GM04504 (cell line): ENCODE measurements at regions not wholly inside any gene's neighbourhood (a gene's known extent, or its start where the extent isn't known, plus 50 kb on each side); places are given as distances from the start of the nearest gene placed in this dataset.

Experiments
- DNase-seq: peaks from one replicate; pipeline ENCODE4 v3.0.0-alpha.2; 2012; ENCODE audit warnings: low read depth

DNA sequence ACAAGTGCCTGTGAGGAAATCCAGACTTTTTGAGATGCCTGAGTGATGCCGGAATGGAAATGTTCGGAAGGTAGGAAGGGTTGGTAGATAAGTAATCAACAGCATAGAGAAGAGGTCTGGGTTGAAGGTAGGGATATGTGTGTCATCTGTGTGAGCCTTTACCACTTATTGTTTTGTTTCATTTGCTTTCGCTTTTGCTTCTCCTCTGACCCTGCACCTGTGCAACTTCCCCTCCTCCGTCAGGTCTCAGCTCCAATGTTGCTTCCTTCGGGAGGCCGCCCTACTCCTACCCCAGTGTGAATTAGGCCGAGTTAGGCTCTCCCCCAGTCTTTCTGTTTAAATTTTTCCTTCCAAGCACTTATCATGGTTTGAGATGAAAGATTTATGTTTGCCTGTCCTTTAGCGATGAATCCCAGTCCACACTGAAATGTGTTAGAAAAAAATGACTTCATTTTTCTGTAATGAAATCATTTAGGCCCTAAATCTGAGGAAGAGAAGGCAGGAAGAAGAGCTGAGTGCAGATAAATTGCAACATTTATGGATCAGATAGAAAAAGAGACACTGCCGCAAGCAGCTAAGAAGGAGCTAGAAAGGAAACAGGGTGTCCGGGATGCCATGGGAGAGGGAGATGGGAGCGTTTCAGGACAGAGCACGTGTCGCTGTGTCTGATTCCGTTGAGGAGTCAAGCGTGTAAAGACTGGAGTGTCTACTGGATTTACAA lies 139.6 kb upstream of the PELI1 start:
- DNase-seq: peak; percentile 53

DNA sequence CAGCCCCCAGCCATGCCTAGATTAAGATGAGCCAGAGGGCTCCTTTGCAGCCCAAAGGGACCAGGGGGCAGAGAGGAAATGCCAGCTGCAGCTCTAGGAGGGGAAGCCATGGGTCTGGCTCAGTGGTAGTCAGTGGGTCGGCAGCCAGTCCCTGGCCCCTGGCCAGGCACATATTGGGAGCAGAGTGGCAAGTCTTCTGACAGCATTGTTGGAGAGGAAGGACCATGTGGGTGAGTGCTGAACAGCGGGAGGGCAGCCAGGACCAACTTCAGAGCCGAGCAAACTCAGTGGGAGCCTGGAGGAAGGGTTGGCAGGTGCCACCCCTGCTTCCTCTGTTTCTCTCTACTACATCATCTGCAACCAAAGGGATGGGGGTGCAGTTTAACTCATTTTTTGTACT lies 140.5 kb upstream of the PELI1 start:
- DNase-seq: no peak

DNA sequence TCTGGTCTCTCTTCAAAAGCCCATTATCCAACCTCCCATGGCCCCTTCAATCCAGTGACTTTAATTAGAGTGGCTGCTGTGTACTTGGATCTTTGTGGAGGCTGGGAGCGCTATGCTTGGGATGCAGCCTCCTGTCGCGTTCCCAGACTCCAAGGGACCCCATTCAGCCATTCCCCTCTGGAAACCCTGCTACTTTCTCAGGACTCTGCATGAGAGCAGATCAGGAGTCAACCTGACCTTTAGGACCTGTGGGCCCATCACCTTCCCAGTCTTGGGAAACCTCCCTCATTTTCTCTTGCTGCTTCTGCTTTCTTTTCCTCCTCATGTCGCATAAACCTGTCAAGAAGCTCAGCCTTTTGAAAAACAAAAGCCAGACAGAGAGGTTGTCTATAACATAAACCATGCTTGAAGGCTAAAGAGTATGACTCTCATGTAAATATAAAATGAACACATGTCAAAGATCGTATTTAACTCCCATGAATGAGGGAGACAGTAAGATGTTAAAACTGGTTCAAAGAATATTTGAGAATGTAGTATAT lies 143.1 kb upstream of the PELI1 start:
- DNase-seq: no peak

DNA sequence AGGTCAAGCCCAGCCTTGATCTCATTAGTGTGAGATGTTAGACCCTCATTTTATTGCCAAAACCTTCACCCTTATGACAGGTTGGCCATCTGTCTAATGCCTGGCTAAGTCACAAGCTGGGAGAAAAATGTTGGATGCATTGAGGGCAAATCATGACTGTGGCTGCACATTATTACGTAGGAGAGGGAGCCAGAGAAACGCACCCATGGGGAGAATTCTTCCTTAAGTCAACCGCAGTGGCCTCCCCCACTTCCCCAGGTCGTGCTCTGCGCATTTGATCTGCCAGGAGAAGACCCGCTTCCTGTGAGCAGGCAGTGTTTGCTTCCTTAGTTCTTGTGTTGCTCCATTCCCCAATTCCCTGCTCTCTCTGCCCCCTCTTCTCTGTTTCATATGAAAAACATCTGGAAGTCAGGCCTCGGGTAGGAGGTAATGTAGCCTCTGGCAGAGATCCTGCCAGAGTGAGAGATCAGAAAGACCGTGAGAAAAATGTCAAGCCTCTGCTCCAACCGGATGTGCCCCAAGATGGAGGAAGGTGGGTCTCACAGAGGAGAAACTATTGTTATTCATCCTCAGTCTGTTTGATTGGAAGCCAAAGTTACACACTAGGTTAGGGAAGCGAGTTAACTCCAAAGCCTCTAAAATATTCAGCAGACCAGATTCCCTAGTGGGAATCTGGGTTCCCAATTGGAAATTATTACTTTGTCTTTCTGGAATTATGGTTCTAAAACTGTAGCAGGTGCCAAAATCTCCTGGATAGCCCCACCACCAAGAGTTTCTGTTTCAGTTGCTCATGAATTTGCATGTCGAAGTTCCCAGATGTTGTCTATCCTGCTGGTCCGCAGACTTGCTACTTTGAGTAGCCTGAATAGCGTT lies 144.3 kb upstream of the PELI1 start:
- peak; percentile 83 for DNase-seq

DNA sequence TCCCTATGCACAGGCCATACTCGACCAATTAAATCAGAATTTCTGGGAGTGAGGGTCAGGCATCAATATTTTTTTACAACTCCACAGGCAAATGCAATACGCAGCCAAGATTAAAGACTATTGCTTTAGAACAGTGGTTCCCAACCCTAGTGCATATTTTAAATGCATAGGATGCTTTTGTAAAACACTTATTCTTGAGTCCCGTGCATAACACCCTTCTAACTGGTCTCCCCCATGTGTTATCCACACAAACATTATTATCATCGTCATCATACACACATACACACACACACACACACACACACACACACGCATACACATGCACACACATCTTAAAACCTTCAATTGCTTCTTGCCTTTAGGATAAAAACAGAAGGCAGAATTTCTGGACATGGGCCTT lies 145.0 kb upstream of the PELI1 start:
- no peak for DNase-seq

DNA sequence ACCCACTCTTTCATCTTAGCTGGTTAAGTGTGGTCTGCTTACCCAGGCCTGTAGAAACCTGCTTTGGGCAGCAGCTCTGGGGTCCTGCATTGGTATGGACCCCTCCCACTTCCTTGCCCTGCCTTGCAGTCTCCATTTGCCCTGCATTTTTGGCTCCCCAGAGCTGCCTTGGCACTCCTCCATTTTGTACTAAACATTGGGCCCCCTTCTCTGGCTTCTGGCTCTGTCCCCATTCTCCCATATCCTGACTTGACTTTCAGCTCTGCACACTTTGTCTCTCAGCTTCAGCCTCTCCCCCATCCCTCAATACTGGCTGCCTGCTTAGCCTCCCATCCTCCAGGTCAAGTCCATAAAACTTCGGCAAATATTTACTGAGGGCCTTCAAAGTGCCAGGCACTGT lies 145.5 kb upstream of the PELI1 start:
- DNase-seq: no peak

DNA sequence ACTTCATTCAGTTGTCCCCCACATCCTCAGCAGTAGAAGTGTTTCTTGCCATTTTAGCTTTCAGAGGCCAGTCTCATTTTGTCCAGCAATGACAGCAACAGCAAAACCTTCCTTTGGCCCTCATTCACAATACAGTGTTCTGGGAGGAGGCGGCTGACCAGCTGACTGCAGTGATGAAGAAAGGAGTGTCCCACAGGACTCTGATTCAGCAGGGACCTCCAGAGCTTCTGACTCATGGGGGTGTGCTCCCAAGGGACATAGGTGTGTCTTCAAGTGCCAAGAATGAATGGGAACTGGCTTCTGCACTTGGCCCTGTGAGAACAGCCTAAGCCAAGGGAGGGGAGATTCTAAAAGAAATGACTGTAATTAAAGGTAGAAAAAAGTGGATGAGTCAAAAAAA lies 147.0 kb upstream of the PELI1 start:
- DNase-seq: peak; percentile 48

DNA sequence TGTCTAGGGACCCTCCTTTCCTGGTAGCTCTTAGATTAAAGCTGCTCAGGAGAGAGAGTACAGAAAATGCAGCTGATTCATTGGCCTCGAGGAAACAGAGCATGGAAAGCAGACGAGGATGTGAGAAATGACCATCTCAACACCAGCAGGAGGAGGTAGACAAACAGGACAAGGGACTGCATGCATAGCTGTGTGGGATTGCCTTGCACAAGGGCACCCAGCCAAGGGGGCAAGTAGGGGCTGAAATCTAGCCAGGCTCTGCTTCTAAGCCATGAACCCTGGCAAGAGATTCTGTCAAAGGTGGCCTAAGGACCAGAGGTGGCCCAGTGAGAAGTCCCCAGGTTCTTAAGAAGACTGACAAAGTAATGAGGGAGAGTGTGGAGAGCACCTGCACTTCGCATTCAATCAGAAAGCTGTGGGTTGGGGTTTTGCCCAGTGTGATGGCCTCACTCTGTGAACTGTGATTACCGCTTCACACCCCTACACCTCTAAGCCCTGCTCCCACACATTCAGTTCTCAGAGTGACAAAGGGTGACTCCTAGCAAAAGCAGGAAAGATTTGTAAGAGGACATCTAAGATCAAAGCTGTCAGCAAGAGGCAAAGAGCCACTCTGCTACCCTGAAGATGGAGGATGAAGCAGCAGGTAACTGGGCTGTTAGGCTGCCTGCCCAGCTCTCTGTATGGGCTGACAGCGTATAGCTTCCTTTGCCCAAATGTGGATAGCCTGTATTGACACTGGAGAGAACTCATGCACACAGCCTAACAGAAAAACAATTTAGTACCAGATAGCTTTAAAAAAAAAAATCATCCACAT lies 151.3 kb upstream of the PELI1 start:
- no peak for DNase-seq

DNA sequence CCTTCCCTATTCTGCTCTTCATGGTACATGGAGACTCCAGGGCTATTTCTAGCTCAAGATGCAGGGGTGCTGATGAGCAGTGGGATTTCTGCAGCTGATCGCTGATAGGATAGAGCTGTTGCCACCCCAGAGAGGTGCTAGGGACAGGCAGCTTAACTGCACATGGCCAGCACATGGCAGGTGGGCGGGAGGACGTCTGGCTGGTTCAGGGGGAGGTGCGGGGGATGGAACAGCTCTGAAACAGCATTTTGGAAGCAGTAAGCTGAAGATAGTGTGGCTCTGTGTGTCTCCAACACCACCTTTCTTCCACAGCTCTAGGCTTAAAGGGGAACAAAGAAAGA lies 151.9 kb upstream of the PELI1 start:
- DNase-seq: no peak

DNA sequence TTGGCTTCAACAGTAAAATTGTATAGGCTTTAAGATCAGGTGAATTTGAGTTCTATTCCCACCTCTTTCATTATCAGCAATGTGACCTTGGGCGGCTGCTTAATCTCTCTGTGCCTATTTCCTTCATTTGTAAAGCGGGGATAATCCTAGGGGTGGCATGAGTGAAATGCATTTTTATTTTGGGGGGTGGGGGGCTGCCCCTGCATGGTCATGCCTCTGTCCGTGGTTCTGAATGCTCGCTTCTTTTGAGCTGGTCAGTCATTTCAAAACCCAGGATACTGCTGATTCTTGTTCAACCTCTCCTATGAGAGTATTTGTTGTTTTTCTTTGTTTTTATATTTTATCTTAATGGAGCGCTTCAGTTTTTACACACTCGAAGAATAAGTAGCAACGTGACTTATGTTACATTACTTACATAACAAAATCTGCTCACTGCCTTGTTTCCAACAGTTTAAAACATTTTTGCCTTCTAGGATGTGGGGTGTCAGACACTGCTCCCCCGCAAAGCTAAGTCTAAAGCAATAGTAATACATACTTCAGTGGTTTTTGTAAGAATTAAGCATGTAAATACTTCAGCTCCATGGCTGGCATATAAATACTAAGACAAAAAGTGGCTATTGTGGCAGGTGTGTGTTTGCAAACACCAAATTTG lies 152.6 kb upstream of the PELI1 start:
- DNase-seq: no peak

DNA sequence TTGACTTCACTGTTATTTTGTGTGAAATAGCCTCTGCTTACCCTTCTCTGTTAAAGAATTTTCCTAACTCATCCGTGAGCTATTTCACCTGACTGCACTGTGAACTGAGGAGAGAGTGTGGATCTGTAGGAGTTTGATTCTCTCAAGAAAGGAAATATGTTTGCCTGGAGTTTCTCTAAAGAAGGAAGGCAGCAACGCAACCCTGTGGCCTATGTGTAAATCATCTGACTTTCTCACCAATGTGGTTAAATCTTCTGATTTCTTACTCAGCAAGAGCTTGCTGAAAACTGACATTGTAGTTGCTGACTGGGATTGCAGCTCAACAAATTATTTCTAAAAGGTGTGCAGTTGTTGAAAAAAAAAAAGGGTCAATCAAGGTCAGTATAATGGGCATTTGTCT lies 153.9 kb upstream of the PELI1 start:
- DNase-seq: no peak

DNA sequence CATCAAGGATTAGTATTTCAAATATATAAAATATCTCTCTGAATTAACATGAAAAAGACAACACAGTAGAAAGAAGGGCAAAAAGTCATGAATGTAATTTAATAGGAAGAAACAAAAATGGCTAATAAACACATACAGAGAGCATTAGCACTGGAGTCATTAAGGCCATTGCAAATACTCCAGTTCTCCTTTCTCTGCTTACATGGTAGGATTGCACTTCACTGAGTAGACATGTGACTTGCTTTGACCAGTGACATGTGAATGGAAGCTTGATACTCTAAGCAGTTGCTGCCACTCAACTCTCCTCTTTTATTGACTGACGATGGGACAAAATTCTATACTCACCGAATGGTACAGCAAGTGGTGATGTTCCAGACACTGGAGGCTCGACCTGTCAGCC lies 153.9 kb upstream of the LGALSL start:
- DNase-seq: no peak

DNA sequence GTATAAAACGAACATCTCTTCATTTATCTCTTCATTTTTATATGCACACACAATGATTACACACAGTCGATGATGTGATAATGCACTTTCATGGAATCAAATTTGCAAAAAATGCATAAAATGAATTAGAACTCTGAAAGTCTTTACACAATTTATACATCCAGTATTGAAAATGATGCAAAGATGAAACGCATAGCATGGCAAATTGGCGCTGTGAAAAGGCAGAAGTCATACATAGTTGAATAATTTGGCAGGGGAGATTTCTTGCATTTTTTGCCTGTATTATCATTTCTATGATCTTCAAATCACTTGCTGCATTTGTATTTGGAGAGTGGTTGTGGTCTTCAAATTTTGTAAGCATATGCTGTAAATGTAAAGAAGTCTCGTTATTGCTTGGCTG lies 150.7 kb upstream of the LGALSL start:
- DNase-seq: no peak

DNA sequence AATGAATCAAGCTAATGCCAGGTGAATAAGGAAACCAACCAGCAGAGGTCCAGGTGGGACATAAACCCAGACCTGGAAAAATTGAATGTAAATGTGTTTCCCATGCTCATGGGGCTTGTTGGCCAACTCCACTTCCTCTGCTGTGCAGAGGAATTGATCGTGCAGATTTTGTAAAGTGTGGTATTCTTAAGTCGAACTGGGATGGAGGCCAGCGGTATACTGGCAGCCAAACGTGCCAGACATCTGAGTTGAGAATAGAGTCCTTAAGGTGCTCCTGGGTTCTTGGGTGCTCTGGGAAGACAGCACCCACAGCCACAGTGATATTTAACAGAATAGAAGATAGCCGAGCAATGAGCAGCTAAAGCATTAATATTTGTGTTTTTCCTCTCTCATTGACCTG lies 146.5 kb upstream of the LGALSL start:
- no peak for DNase-seq

DNA sequence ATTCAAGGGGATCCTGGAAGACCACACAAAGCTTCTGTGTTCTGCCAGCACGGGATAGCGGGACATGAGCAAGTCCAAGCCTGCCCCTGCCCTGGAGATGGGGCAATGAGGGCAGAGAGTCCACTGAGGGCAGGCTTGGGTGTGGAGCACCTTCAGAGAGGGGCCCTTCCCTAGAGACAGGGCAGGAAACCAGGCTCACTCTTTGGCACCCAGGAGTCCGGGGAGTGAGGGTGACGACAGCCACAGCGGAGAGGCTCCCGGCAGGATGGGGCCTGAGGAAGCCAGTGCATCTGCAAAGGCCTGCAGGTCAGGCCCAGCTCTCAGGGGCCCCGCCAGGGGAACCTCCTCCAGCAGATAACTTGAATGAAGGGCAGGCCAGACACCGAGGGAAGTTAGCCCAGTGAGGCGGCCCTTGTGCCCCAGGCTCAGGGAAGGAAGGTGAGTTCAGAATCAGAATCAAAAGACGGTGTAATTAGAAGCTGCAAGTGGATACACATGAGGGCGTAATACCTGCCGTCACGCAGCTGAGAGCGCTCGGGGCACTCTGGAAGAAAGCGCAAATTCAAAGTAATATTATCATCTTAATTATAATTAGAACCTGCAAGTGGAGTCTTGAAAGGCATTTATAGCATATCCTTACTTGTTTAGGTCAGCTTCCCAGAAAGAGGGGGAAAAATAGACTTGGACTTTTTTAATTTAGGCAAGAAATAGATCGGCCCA lies 142.6 kb upstream of the LGALSL start:
- no peak for DNase-seq

DNA sequence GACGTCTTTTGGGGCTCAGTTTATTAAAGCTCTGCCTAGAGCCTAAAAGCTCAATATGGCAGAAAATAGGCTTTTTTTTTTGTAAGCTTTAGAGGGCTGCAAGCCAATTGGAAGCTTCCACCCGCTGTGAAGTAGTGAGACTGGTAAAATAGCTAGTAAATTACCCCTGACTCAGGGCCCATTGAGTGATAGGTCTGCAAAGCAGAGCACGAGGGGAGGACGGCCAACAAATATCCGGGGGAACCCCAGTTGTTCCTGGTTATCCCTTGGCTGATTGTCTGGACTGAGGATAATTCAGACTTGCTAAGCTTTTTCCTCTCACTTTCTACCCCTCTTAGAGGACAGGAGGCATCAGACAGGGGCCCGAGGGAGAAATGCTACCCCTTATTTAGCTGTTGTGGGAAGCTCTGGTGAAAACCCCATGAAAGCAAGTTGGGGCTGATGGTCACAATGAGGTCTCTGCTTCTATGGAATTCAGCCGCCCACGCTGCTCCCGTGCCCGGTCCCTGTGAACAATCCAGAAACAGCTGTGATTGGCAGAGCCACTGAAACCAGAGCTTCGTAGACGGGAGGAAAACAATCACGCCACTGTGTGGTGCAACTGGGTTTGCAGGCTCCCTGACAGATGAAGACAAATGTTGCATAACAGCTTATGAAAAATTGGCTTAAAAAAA lies 141.9 kb upstream of the LGALSL start:
- DNase-seq: peak; percentile 78

DNA sequence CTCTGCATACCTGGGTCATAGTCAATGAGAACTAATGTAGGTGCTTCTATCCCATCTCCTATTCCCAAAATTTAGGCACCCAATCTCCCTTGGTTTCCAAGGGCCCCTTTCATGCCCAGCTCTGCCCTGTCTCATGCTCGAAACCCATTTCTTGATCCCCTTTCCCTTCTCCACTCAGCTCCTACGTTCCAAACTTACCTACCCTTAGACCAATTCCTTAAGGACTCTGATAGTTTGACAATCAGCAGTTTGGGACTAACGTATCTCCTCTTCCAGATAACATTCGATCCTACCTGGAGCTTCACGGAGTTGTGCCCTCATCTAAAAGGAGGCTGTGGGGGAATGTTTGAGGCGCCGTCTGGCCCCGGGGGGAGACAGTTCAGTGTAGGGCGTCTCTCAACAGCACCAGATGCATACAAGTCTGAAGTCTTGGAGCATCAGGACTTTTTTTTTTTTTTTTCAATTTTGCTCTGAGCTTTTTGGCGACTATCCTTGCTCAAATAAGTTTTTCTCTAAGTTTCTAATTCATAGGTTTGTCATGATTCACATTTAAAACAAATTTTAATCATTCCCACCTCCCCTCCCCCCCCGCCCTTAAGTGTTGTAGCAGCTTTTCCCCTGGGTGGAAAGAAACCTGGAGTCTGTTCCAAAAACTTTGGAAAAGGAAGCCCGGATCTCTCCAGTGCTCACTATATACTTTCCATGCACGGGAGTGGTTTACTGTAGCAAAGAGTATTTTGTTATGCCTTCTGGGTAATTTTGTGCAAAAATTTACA lies 141.2 kb upstream of the LGALSL start:
- no peak for DNase-seq

DNA sequence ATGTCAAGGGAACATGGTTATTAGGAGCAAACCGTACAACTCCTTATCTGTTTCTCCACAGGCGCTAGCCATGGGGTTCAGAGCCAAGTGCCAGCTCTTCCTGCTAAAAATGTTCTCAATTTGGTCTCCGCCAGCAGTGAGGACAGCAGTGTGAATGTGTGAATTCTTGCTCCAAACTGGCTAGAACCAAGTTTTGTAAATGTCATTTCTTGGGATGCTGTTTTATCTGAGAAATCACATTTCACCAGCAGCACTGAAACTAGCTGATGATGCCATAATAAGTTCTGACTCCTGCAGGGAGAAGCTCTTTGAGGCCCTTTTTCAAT lies 140.6 kb upstream of the LGALSL start:
- no peak for DNase-seq

DNA sequence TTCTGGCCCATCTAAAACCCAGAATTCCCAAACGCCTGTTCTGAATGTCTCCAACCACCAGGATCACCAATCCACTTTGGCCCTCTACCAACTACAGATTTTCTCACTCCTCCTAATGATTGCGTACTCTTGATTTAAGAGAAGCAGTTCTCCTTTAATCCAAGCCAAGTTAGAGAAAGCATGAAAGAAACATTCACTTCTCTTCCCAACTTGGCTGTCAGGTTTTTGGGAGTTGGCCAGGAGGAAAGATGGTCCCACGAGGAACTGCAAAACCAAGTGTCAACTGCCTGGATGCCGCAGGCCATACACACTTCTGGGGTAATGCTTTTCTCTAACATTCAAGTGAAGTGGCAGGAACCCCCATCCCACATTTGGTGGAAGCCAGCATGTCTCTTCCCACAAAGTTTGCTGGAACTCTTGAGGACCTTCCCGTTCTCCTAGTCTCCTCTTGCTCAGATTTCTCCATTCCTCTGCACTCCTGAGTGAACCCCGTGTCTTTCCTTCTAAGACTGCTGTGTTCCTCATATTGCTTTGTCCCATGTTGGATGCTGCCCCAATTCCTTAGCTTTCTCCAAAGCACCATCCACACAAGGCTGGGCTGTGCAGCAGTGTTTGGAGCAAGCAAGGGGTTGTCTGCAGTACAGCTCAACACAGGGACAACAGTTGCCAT lies 138.5 kb upstream of the LGALSL start:
- DNase-seq: no peak
